CD4-positive, alpha-beta T cell treated with Interleukin-10 for 1 hour (primary cell): ENCODE measurements at regions not wholly inside any gene's neighbourhood (a gene's known extent, or its start where the extent isn't known, plus 50 kb on each side); places are given as distances from the start of the nearest gene placed in this dataset.
A peak's percentile ranks its signal among the peaks of the same experiment; 100 is the strongest.

Experiments
- DNase-seq: peaks from one replicate; pipeline ENCODE4 v3.0.0-alpha.2; 2020

- DNase-seq = no peak
Measured at GRCh38 chr6:148222846-148223245, 119.8 kb upstream of the SASH1 start.

- DNase-seq = no peak
Measured at GRCh38 chr6:148223424-148223842, 119.2 kb upstream of the SASH1 start.

- DNase-seq = no peak
Measured at GRCh38 chr6:148225871-148226270, 116.8 kb upstream of the SASH1 start.

GRCh38 chr6:148226284-148226683, 116.4 kb upstream of the SASH1 start:
- DNase-seq = no peak

GRCh38 chr6:148231572-148231971, 111.1 kb upstream of the SASH1 start:
- no peak for DNase-seq

GRCh38 chr6:148235446-148235845, 107.2 kb upstream of the SASH1 start:
- no peak for DNase-seq

- no peak for DNase-seq
Measured at GRCh38 chr6:148238713-148239112, 103.9 kb upstream of the SASH1 start.

- DNase-seq = no peak
Measured at GRCh38 chr6:148239215-148239614, 103.4 kb upstream of the SASH1 start.

- no peak for DNase-seq
Measured at GRCh38 chr6:148239801-148240460, 102.7 kb upstream of the SASH1 start.

- DNase-seq = no peak
Measured at GRCh38 chr6:148240461-148240840, 102.2 kb upstream of the SASH1 start.

GRCh38 chr6:148240861-148241477, 101.7 kb upstream of the SASH1 start:
- DNase-seq = no peak

GRCh38 chr6:148242180-148242579, 100.5 kb upstream of the SASH1 start:
- no peak for DNase-seq

GRCh38 chr6:148244217-148244935, 98.3 kb upstream of the SASH1 start:
- DNase-seq = no peak

- DNase-seq = no peak
Measured at GRCh38 chr6:148247386-148248063, 95.1 kb upstream of the SASH1 start.

- no peak for DNase-seq
Measured at GRCh38 chr6:148249160-148249559, 93.5 kb upstream of the SASH1 start.

- DNase-seq = no peak
Measured at GRCh38 chr6:148249679-148250375, 92.8 kb upstream of the SASH1 start.

- DNase-seq = peak; percentile 19
Measured at GRCh38 chr6:148250975-148251685, 91.5 kb upstream of the SASH1 start.

- DNase-seq = no peak
Measured at GRCh38 chr6:148251891-148252290, 90.7 kb upstream of the SASH1 start.

GRCh38 chr6:148257810-148258209, 84.8 kb upstream of the SASH1 start:
- DNase-seq = no peak

GRCh38 chr6:148258868-148259267, 83.8 kb upstream of the SASH1 start:
- DNase-seq = no peak

GRCh38 chr6:148261470-148261869, 81.2 kb upstream of the SASH1 start:
- DNase-seq = no peak

- DNase-seq = no peak
Measured at GRCh38 chr6:148263010-148263409, 79.6 kb upstream of the SASH1 start.
